HCT116 (cell line): ENCODE measurements at regions not wholly inside any gene's neighbourhood (a gene's known extent, or its start where the extent isn't known, plus 50 kb on each side); places are given as distances from the start of the nearest gene placed in this dataset.

ENCODE experiments used
- ATF3 ChIP-seq: IDR thresholded peaks from 2 replicates; pipeline ENCODE4 v1.6.1; 2012
- RAD21 ChIP-seq: IDR thresholded peaks from 2 replicates; pipeline ENCODE4 v1.6.1; 2012; ENCODE audit warnings: low read depth, mild to moderate bottlenecking
- TF ChIP-seq, protein P1 (sequence below), 3 experiments: fragments of 200-600 bp in 1 of 3; sonication (generic) in 1 of 3; IDR thresholded peaks in 2 of 3; conservative IDR thresholded peaks in 1 of 3; 2 replicates each; pipeline ENCODE4 v1.5.1; 2012 to 2017; ENCODE audit warnings: low read depth in 2 of 3, low read length in 2 of 3, antibody characterized with exemption in 1 of 3, borderline replicate concordance in 1 of 3, control low read depth in 1 of 3, mild to moderate bottlenecking in 1 of 3, mixed read lengths in 1 of 3, mixed run types in 1 of 3, moderate library complexity in 1 of 3; ENCODE audit not compliant: insufficient read depth in 1 of 3

DNA sequence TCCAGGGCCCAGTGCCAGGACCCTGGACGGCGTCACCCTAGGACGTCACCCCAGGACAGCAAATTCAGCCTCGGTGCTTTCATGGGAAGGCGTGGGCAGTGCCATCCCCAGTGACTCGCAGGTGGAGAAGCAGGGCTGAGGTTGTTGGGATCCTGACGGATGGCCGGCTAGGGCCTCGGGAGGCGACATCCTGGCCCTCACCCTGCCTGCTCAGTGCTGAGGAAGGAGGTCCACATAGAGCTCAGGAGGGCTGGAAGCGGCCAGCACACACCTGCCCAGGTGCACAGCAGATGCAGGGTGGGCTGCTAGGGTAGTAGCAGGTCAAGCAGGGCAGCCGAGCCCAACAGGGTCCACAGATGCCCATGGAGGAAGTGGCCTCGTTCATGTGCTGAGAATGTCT lies 482.0 kb upstream of the SALL3 start:
- TF ChIP-seq RAD21 (no peak), ATF3 (no peak)
- TF ChIP-seq, protein P1, sequence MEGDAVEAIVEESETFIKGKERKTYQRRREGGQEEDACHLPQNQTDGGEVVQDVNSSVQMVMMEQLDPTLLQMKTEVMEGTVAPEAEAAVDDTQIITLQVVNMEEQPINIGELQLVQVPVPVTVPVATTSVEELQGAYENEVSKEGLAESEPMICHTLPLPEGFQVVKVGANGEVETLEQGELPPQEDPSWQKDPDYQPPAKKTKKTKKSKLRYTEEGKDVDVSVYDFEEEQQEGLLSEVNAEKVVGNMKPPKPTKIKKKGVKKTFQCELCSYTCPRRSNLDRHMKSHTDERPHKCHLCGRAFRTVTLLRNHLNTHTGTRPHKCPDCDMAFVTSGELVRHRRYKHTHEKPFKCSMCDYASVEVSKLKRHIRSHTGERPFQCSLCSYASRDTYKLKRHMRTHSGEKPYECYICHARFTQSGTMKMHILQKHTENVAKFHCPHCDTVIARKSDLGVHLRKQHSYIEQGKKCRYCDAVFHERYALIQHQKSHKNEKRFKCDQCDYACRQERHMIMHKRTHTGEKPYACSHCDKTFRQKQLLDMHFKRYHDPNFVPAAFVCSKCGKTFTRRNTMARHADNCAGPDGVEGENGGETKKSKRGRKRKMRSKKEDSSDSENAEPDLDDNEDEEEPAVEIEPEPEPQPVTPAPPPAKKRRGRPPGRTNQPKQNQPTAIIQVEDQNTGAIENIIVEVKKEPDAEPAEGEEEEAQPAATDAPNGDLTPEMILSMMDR (IDR thresholded peaks at IDR 0.05 in 2 of 3, conservative IDR thresholded peaks at IDR 0.05 in 1 of 3; ENCODE audit: borderline replicate concordance in 1 of 3, insufficient read depth in 1 of 3, low read depth in 2 of 3, low read length in 2 of 3), result no peak
